NB4 (cell line): ENCODE measurements at regions not wholly inside any gene's neighbourhood (a gene's known extent, or its start where the extent isn't known, plus 50 kb on each side); places are given as distances from the start of the nearest gene placed in this dataset.

Source experiments
- DNase-seq: peaks from one replicate; pipeline ENCODE4 v3.0.0; 2010; ENCODE audit warnings: low read depth
- H3K4me3 ChIP-seq: one replicate; pipeline ENCODE4 v1.5.1; 2011; ENCODE audit warnings: mild to moderate bottlenecking, low read depth, low read length, moderate library complexity
- MAX ChIP-seq: IDR thresholded peaks from 2 replicates; pipeline ENCODE4 v1.6.1; 2011; ENCODE audit warnings: low read depth, low read length
- MYC ChIP-seq: IDR thresholded peaks from 2 replicates; pipeline ENCODE4 v1.6.1; 2011; ENCODE audit warnings: low read depth, low read length
- POLR2A ChIP-seq: IDR thresholded peaks from 2 replicates; pipeline ENCODE4 v1.6.1; 2011; ENCODE audit warnings: mild to moderate bottlenecking; ENCODE audit not compliant: insufficient read length; ENCODE audit errors: extremely low read depth
- TF ChIP-seq, protein P1 (sequence below): IDR thresholded peaks from one replicate; pipeline ENCODE4 v1.5.1; 2012; ENCODE audit warnings: low read depth, low read length

- TF ChIP-seq, protein P1, sequence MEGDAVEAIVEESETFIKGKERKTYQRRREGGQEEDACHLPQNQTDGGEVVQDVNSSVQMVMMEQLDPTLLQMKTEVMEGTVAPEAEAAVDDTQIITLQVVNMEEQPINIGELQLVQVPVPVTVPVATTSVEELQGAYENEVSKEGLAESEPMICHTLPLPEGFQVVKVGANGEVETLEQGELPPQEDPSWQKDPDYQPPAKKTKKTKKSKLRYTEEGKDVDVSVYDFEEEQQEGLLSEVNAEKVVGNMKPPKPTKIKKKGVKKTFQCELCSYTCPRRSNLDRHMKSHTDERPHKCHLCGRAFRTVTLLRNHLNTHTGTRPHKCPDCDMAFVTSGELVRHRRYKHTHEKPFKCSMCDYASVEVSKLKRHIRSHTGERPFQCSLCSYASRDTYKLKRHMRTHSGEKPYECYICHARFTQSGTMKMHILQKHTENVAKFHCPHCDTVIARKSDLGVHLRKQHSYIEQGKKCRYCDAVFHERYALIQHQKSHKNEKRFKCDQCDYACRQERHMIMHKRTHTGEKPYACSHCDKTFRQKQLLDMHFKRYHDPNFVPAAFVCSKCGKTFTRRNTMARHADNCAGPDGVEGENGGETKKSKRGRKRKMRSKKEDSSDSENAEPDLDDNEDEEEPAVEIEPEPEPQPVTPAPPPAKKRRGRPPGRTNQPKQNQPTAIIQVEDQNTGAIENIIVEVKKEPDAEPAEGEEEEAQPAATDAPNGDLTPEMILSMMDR, result no peak
- no peak for TF ChIP-seq POLR2A
- TF ChIP-seq MAX, result no peak
- DNase-seq, result no peak
- H3K4me3 ChIP-seq, result no peak overlapping the region
These were observed 308.1 kb upstream of the COL8A1 start for GRCh38 chr3:99330281-99330680.

DNA sequence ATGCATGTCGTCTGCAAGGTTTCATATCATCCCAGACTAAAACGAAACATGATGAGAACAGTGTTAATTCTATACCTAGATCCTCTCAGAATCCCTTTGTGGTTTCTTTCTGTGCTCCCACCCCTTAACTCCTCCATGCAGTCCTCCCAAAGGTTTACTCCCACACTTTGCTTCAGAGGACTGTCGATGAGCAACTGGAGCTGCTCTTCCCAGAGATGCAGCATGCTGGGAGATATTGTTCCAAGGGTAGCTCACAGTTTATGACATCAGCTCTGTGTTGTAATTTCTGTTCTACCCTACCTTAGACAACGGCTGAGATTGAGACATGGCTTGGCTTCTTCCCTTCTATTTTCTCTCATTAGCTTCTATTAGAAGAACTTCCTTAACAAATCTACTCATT is 313.0 kb upstream of the COL8A1 start:
- no peak for DNase-seq

DNA sequence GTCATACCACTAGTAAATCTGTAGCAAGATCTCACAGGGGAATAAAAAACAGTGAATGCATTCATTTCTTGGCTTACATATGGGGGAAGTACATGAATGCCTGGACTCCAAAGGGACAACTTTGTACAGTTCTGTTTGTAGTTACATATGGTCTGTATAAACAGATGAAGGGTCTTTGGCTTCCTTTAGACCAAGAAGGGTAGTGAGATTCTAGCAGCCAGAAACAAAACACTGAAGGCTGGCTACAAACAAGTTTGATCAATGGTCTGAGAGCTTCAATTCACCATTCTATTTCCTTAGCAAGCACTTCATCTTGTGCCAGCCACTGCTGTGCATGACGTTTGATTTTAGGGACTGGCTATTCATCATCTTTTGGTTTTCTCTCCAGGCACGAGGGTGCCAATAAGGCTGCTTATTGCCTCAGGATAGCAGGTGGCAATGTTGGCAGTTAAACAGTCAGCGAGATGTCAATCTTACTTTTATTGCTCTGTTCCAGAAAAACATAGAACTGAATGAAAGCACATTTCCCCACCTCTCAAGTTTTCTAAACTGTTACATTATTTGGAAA is 313.7 kb upstream of the COL8A1 start:
- no peak for TF ChIP-seq POLR2A
- no peak for TF ChIP-seq MAX
- TF ChIP-seq MYC, result no peak
- TF ChIP-seq, protein P1, result no peak
- H3K4me3 ChIP-seq, result no peak overlapping the region

More for the DNA sequence above, 313.0 kb upstream of the COL8A1 start:
- TF ChIP-seq POLR2A, result no peak
- no peak for TF ChIP-seq MYC
- TF ChIP-seq, protein P1, result no peak
- TF ChIP-seq MAX, result no peak
- H3K4me3 ChIP-seq, result no peak overlapping the region

DNA sequence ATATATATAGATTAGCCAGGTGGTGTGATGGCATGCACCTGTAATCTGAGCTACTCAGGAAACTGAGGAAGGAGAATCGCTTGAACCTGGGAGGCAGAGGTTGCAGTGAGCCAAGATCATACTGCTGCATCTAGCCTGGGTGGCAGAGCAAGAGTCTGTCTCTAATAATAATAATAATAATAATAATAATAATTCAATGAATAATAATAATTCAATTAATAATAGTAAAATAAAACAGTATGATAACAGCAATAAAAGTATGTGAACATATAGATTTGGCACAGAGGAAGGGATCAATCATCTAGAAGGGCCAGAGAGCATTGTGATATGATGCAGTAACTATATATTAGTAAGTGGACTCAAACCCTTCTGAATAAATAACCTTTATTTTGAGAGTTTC is 314.5 kb upstream of the COL8A1 start:
- TF ChIP-seq, protein P1, result no peak
- no peak for TF ChIP-seq MYC
- no peak for TF ChIP-seq POLR2A
- no peak for TF ChIP-seq MAX
- no peak for DNase-seq
- no peak overlapping the region for H3K4me3 ChIP-seq

More for the DNA sequence above, 313.7 kb upstream of the COL8A1 start:
- DNase-seq, result no peak

- no peak for TF ChIP-seq MYC
- TF ChIP-seq, protein P1, result no peak
- H3K4me3 ChIP-seq, result no peak overlapping the region
- no peak for DNase-seq
These were observed 315.8 kb upstream of the COL8A1 start for GRCh38 chr3:99322551-99322950.

DNA sequence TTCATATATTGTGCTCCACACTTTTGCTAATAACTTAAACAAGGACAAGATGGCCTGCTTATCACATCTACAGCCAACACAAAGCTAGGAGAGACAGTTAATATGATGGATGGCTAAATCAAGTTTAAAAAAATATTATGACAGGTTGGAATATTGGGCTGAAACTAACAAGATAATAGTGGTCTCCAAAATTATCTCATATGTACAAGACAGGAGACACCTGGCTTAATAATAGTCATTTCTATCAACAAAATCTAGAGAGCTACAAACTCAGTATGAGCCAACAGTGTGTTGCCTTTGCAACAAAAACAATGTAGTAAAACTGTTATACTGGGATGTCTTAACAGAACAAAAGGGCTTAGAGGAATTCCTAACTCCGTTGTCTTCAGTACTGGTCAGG is 317.1 kb upstream of the COL8A1 start:
- DNase-seq, result no peak
- no peak overlapping the region for H3K4me3 ChIP-seq
- TF ChIP-seq MAX (no peak), MYC (no peak), POLR2A (no peak)
- TF ChIP-seq, protein P1, result no peak
